ENCODE measurements at regions not wholly inside any gene's neighbourhood (a gene's known extent, or its start where the extent isn't known, plus 50 kb on each side); places are given as distances from the start of the nearest gene placed in this dataset.

GRCh38 chr20:12638633-12639312 lies 370.0 kb upstream of the SPTLC3 start:
- DNase-seq (ENCODE audit: low read depth in 1 of 2, low spot score in 1 of 2), result no peak

GRCh38 chr20:12640251-12640650 lies 368.5 kb upstream of the SPTLC3 start:
- DNase-seq (ENCODE audit: low read depth in 1 of 2, low spot score in 1 of 2), result no peak

- no peak for DNase-seq (ENCODE audit: low read depth in 1 of 2, low spot score in 1 of 2)
These were observed 367.2 kb upstream of the SPTLC3 start for GRCh38 chr20:12641619-12642018.

- no peak for DNase-seq (ENCODE audit: low read depth in 1 of 2, low spot score in 1 of 2)
These were observed 364.3 kb upstream of the SPTLC3 start for GRCh38 chr20:12644461-12644860.

- DNase-seq (ENCODE audit: low read depth in 1 of 2, low spot score in 1 of 2), result no peak
These were observed 359.5 kb upstream of the SPTLC3 start for GRCh38 chr20:12649234-12649633.

GRCh38 chr20:12653642-12654041 lies 355.1 kb upstream of the SPTLC3 start:
- DNase-seq (ENCODE audit: low read depth in 1 of 2, low spot score in 1 of 2), result no peak

GRCh38 chr20:12659942-12660341 lies 348.8 kb upstream of the SPTLC3 start:
- no peak for DNase-seq (ENCODE audit: low read depth in 1 of 2, low spot score in 1 of 2)

GRCh38 chr20:12660918-12661317 lies 347.9 kb upstream of the SPTLC3 start:
- no peak for DNase-seq (ENCODE audit: low read depth in 1 of 2, low spot score in 1 of 2)

GRCh38 chr20:12670301-12670700 lies 338.5 kb upstream of the SPTLC3 start:
- no peak for DNase-seq (ENCODE audit: low read depth in 1 of 2, low spot score in 1 of 2)

GRCh38 chr20:12673352-12673751 lies 335.4 kb upstream of the SPTLC3 start:
- no peak for DNase-seq (ENCODE audit: low read depth in 1 of 2, low spot score in 1 of 2)

GRCh38 chr20:12677925-12678324 lies 330.8 kb upstream of the SPTLC3 start:
- no peak for DNase-seq (ENCODE audit: low read depth in 1 of 2, low spot score in 1 of 2)

- DNase-seq (ENCODE audit: low read depth in 1 of 2, low spot score in 1 of 2), result no peak
These were observed 329.3 kb upstream of the SPTLC3 start for GRCh38 chr20:12679447-12679846.

- DNase-seq (ENCODE audit: low read depth in 1 of 2, low spot score in 1 of 2), result no peak
These were observed 326.2 kb upstream of the SPTLC3 start for GRCh38 chr20:12682613-12683012.

- DNase-seq (ENCODE audit: low read depth in 1 of 2, low spot score in 1 of 2), result no peak
These were observed 321.3 kb upstream of the SPTLC3 start for GRCh38 chr20:12687476-12687875.

GRCh38 chr20:12695937-12696336 lies 312.8 kb upstream of the SPTLC3 start:
- no peak for DNase-seq (ENCODE audit: low read depth in 1 of 2, low spot score in 1 of 2)

GRCh38 chr20:12698817-12699216 lies 310.0 kb upstream of the SPTLC3 start:
- DNase-seq (ENCODE audit: low read depth in 1 of 2, low spot score in 1 of 2), result no peak

GRCh38 chr20:12699374-12700228 lies 309.2 kb upstream of the SPTLC3 start:
- no peak for DNase-seq (ENCODE audit: low read depth in 1 of 2, low spot score in 1 of 2)

- no peak for DNase-seq (ENCODE audit: low read depth in 1 of 2, low spot score in 1 of 2)
These were observed 308.1 kb upstream of the SPTLC3 start for GRCh38 chr20:12700701-12701100.

GRCh38 chr20:12702312-12702711 lies 306.5 kb upstream of the SPTLC3 start:
- DNase-seq (ENCODE audit: low read depth in 1 of 2, low spot score in 1 of 2), result no peak

GRCh38 chr20:12715371-12715770 lies 293.4 kb upstream of the SPTLC3 start:
- DNase-seq (ENCODE audit: low read depth in 1 of 2, low spot score in 1 of 2), result no peak

- no peak for DNase-seq (ENCODE audit: low read depth in 1 of 2, low spot score in 1 of 2)
These were observed 292.6 kb upstream of the SPTLC3 start for GRCh38 chr20:12715991-12716680.

GRCh38 chr20:12717061-12717460 lies 291.7 kb upstream of the SPTLC3 start:
- no peak for DNase-seq (ENCODE audit: low read depth in 1 of 2, low spot score in 1 of 2)
